Transverse colon (tissue), 4 donors: ENCODE measurements at regions not wholly inside any gene's neighbourhood (a gene's known extent, or its start where the extent isn't known, plus 50 kb on each side); places are given as distances from the start of the nearest gene placed in this dataset.

Experiments
- CTCF ChIP-seq, 5 experiments: fragments of 200-600 bp in 3 of 5; fragments of 450-650 bp in 2 of 5; sonication (generic) in 3 of 5; IDR thresholded peaks; 1 replicate in 2 of 5; 2 replicates in 3 of 5; pipeline ENCODE4 v1.5.1; 2016 to 2017; ENCODE audit warnings: antibody characterized with exemption in 5 of 5, inconsistent platforms in 3 of 5, mild to moderate bottlenecking in 2 of 5, moderate library complexity in 1 of 5
- EP300 ChIP-seq: sonication (generic); formaldehyde crosslinking; IDR thresholded peaks from one replicate; pipeline ENCODE4 v1.6.1; 2017; ENCODE audit warnings: antibody characterized with exemption, low read depth
- POLR2A ChIP-seq: fragments of 450-650 bp; IDR thresholded peaks from one replicate; pipeline ENCODE4 v1.6.1; 2016; ENCODE audit warnings: antibody characterized with exemption, mild to moderate bottlenecking, moderate library complexity
- POLR2AphosphoS5 ChIP-seq, 3 donors: sonication (generic); formaldehyde crosslinking; IDR thresholded peaks; one replicate each; pipeline ENCODE4 v1.6.1; 2016; ENCODE audit warnings: antibody characterized with exemption in 3 of 3

GRCh38 chr16:87052506-87052905 is 264.7 kb downstream of the C16orf95 start:
- TF ChIP-seq CTCF (IDR thresholded peaks at IDR 0.05) (no peak), EP300 (no peak), POLR2A (no peak), POLR2AphosphoS5 (IDR thresholded peaks at IDR 0.05) (no peak)
